Adipocyte (in vitro differentiated cells): ENCODE measurements at regions not wholly inside any gene's neighbourhood (a gene's known extent, or its start where the extent isn't known, plus 50 kb on each side); places are given as distances from the start of the nearest gene placed in this dataset.

Experiments used
- DNase-seq: peaks from one replicate; pipeline ENCODE4 v3.0.0-alpha.2; 2015; ENCODE audit warnings: low read depth
- H3K27me3 ChIP-seq: replicated peaks from 2 replicates; pipeline ENCODE4 v1.7.0; 2013; ENCODE audit warnings: mild to moderate bottlenecking, low read length, moderate library complexity; ENCODE audit not compliant: control insufficient read depth, insufficient read depth
- H3K36me3 ChIP-seq: 2 replicates; pipeline ENCODE4 v1.7.0; 2013; ENCODE audit warnings: low read length, mild to moderate bottlenecking, moderate library complexity; ENCODE audit not compliant: control insufficient read depth, insufficient read depth, severe bottlenecking
- H3K4me1 ChIP-seq: 2 replicates; pipeline ENCODE4 v1.7.0; 2013; ENCODE audit warnings: mild to moderate bottlenecking, low read length, moderate library complexity; ENCODE audit not compliant: control insufficient read depth, insufficient read depth
- H3K4me3 ChIP-seq: 2 replicates; pipeline ENCODE4 v1.7.0; 2013; ENCODE audit warnings: mild to moderate bottlenecking, low read length, moderate library complexity
- H3K9ac ChIP-seq: 2 replicates; pipeline ENCODE4 v1.7.0; 2013; ENCODE audit warnings: mild to moderate bottlenecking, low read length, moderate library complexity
- H3K9me3 ChIP-seq: 2 replicates; pipeline ENCODE4 v1.7.0; 2013; ENCODE audit warnings: mild to moderate bottlenecking, low read length, moderate library complexity; ENCODE audit not compliant: control insufficient read depth

- no peaks in the 10 kb centered on the region for H3K36me3 ChIP-seq
- no peak overlapping the region for H3K9ac ChIP-seq
- no peak overlapping the region for H3K4me3 ChIP-seq
- no peaks in the 10 kb centered on the region for H3K4me1 ChIP-seq
- H3K27me3 ChIP-seq, result no peaks in the 10 kb centered on the region
- DNase-seq, result no peak
- H3K9me3 ChIP-seq, result no peaks in the 10 kb centered on the region
Measured at GRCh38 chr13:97520061-97520460, 86.1 kb downstream of the RAP2A start.

GRCh38 chr13:97520866-97521265, 86.9 kb downstream of the RAP2A start:
- no peaks in the 10 kb centered on the region for H3K36me3 ChIP-seq
- H3K27me3 ChIP-seq, result no peaks in the 10 kb centered on the region
- no peak overlapping the region for H3K9ac ChIP-seq
- no peak overlapping the region for H3K4me3 ChIP-seq
- H3K9me3 ChIP-seq, result no peaks in the 10 kb centered on the region
- no peaks in the 10 kb centered on the region for H3K4me1 ChIP-seq
- no peak for DNase-seq

- H3K36me3 ChIP-seq, result no peaks in the 10 kb centered on the region
- H3K9me3 ChIP-seq, result no peaks in the 10 kb centered on the region
- DNase-seq, result no peak
- no peak overlapping the region for H3K4me3 ChIP-seq
- H3K4me1 ChIP-seq, result no peaks in the 10 kb centered on the region
- no peak overlapping the region for H3K9ac ChIP-seq
- no peaks in the 10 kb centered on the region for H3K27me3 ChIP-seq
Measured at GRCh38 chr13:97521726-97522125, 87.8 kb downstream of the RAP2A start.

GRCh38 chr13:97522243-97522642, 88.3 kb downstream of the RAP2A start:
- Histone ChIP-seq H3K4me1 (no peaks in the 10 kb centered on the region), H3K9me3 (no peaks in the 10 kb centered on the region), H3K27me3 (no peaks in the 10 kb centered on the region), H3K36me3 (no peaks in the 10 kb centered on the region), H3K4me3 (no peak overlapping the region), H3K9ac (no peak overlapping the region)
- DNase-seq, result no peak

GRCh38 chr13:97526556-97526955, 92.6 kb downstream of the RAP2A start:
- H3K9ac ChIP-seq, result no peak overlapping the region
- no peaks in the 10 kb centered on the region for H3K9me3 ChIP-seq
- no peak overlapping the region for H3K4me3 ChIP-seq
- DNase-seq, result no peak
- no peaks in the 10 kb centered on the region for H3K36me3 ChIP-seq
- no peaks in the 10 kb centered on the region for H3K27me3 ChIP-seq
- H3K4me1 ChIP-seq, result no peaks in the 10 kb centered on the region

GRCh38 chr13:97528518-97528917, 94.5 kb downstream of the RAP2A start:
- Histone ChIP-seq H3K4me3 (no peak overlapping the region), H3K27me3 (no peaks in the 10 kb centered on the region), H3K9ac (no peak overlapping the region), H3K36me3 (no peaks in the 10 kb centered on the region), H3K4me1 (no peaks in the 10 kb centered on the region), H3K9me3 (no peaks in the 10 kb centered on the region)
- DNase-seq, result no peak

- Histone ChIP-seq H3K4me3 (no peak overlapping the region), H3K36me3 (no peaks in the 10 kb centered on the region), H3K9ac (no peak overlapping the region), H3K4me1 (peaks cover 11% of the 10 kb centered on the region), H3K9me3 (no peaks in the 10 kb centered on the region), H3K27me3 (no peaks in the 10 kb centered on the region)
- DNase-seq, result peak; percentile 5
Measured at GRCh38 chr13:97534540-97534939, 100.6 kb downstream of the RAP2A start.

- H3K4me3 ChIP-seq, result no peak overlapping the region
- H3K36me3 ChIP-seq, result no peaks in the 10 kb centered on the region
- H3K4me1 ChIP-seq, result peaks cover 16% of the 10 kb centered on the region
- H3K9me3 ChIP-seq, result no peaks in the 10 kb centered on the region
- DNase-seq, result no peak
- H3K9ac ChIP-seq, result no peak overlapping the region
- no peaks in the 10 kb centered on the region for H3K27me3 ChIP-seq
Measured at GRCh38 chr13:97535614-97536013, 101.6 kb downstream of the RAP2A start.

GRCh38 chr13:97537110-97537509, 103.1 kb downstream of the RAP2A start:
- Histone ChIP-seq H3K9me3 (no peaks in the 10 kb centered on the region), H3K4me3 (no peak overlapping the region), H3K27me3 (no peaks in the 10 kb centered on the region), H3K36me3 (no peaks in the 10 kb centered on the region), H3K9ac (no peak overlapping the region), H3K4me1 (peaks cover 20% of the 10 kb centered on the region)
- DNase-seq, result no peak

GRCh38 chr13:97538203-97538602, 104.2 kb downstream of the RAP2A start:
- no peak overlapping the region for H3K9ac ChIP-seq
- no peak overlapping the region for H3K4me3 ChIP-seq
- no peaks in the 10 kb centered on the region for H3K9me3 ChIP-seq
- no peak for DNase-seq
- H3K36me3 ChIP-seq, result no peaks in the 10 kb centered on the region
- peaks cover 20% of the 10 kb centered on the region for H3K4me1 ChIP-seq
- no peaks in the 10 kb centered on the region for H3K27me3 ChIP-seq

GRCh38 chr13:97539651-97540610, 106.0 kb downstream of the RAP2A start:
- Histone ChIP-seq H3K36me3 (no peaks in the 10 kb centered on the region), H3K9ac (no peak overlapping the region), H3K4me3 (peak overlapping the region; percentile 10), H3K9me3 (no peaks in the 10 kb centered on the region), H3K4me1 (peaks cover 20% of the 10 kb centered on the region), H3K27me3 (no peaks in the 10 kb centered on the region)
- DNase-seq, result no peak
